Endothelial cell of umbilical vein (primary cell): ENCODE measurements at regions not wholly inside any gene's neighbourhood (a gene's known extent, or its start where the extent isn't known, plus 50 kb on each side); places are given as distances from the start of the nearest gene placed in this dataset.

Experiments
- BruUV-seq: library from RNA; stranded (reverse); fragments of 400-500 nt; replicated peaks from 2 replicates; lab custom pipeline; 2021; lab: Mats Ljungman, UMichigan
- CTCF ChIA-PET: fragments of 300-600, 350-600 bp; sonication (Branson Sonifier 250); formaldehyde crosslinking; loops from one replicate; lab custom pipeline; 2021; ENCODE audit warnings: antibody characterized with exemption, inconsistent platforms; lab: Charles Lee
- POLR2A ChIA-PET: fragments of 300-600, 350-600 bp; sonication (Branson Sonifier 250); formaldehyde crosslinking; loops from one replicate; lab custom pipeline; 2021; ENCODE audit warnings: antibody characterized with exemption, inconsistent platforms; lab: Charles Lee
- DNase-seq: peaks from one replicate; pipeline ENCODE4 v3.0.0-alpha.2; 2011; ENCODE audit warnings: low read depth, low spot score
- FAIRE-seq: peaks from 2 replicates; lab custom pipeline; 2011; peaks lifted over from hg19 to GRCh38; lab: Jason Lieb, UNC
- H2AFZ ChIP-seq: 2 replicates; pipeline ENCODE4 v1.6.0; 2012; ENCODE audit warnings: low read depth, low read length, control low read depth, inconsistent platforms
- H3K27ac ChIP-seq: 2 replicates; pipeline ENCODE4 v1.5.1; 2011; ENCODE audit warnings: low read depth, mild to moderate bottlenecking, control low read depth, low read length, moderate library complexity; ENCODE audit not compliant: insufficient read depth
- H3K27me3 ChIP-seq, 2 experiments: 2 replicates each; pipeline versions ENCODE4 v1.6.0 to v1.6.1; 2011; ENCODE audit warnings: low read length in 2 of 2, mixed read lengths in 1 of 2; ENCODE audit not compliant: control insufficient read depth in 2 of 2, insufficient read depth in 2 of 2
- H3K36me3 ChIP-seq, 2 experiments: 2 replicates in 1 of 2; 3 replicates in 1 of 2; pipeline ENCODE4 v1.5.1; 2011; ENCODE audit warnings: low read length in 2 of 2, mild to moderate bottlenecking in 1 of 2, moderate library complexity in 1 of 2; ENCODE audit not compliant: control insufficient read depth in 2 of 2, insufficient read depth in 2 of 2; ENCODE audit errors: extremely low read depth in 1 of 2
- H3K4me1 ChIP-seq: 3 replicates; pipeline ENCODE4 v1.5.1; 2011; ENCODE audit warnings: mild to moderate bottlenecking, low read length; ENCODE audit not compliant: control insufficient read depth, insufficient read depth; ENCODE audit errors: extremely low read depth
- H3K4me2 ChIP-seq: 2 replicates; pipeline ENCODE4 v1.6.1; 2011; ENCODE audit warnings: low read length, control low read depth, mixed read lengths; ENCODE audit not compliant: insufficient read depth
- H3K4me3 ChIP-seq, 3 experiments: fragments of 200-600 bp in 1 of 3; sonication (generic), shearing (Covaris generic) in 1 of 3; replicated peaks in 1 of 3; 2 replicates each; pipeline ENCODE4 v1.5.1; 2011 to 2016; ENCODE audit warnings: control low read depth in 3 of 3, low read length in 3 of 3, mild to moderate bottlenecking in 2 of 3, inconsistent platforms in 1 of 3, low read depth in 1 of 3, moderate library complexity in 1 of 3; ENCODE audit not compliant: insufficient read depth in 1 of 3
- H3K79me2 ChIP-seq: 2 replicates; pipeline ENCODE4 v1.6.0; 2012; ENCODE audit warnings: low read length, inconsistent platforms; ENCODE audit not compliant: control insufficient read depth, insufficient read depth
- H3K9ac ChIP-seq: replicated peaks from 2 replicates; pipeline ENCODE3; 2011; ENCODE audit warnings: low read length, control low read depth; ENCODE audit not compliant: insufficient read depth; ENCODE audit errors: extremely low read depth
- H3K9me1 ChIP-seq: replicated peaks from 3 replicates; pipeline ENCODE4 v1.6.0; 2011; ENCODE audit warnings: mild to moderate bottlenecking, low read length; ENCODE audit not compliant: control insufficient read depth, insufficient read depth; ENCODE audit errors: extremely low read depth
- H3K9me3 ChIP-seq: replicated peaks from 2 replicates; pipeline ENCODE4 v1.5.1; 2012; ENCODE audit warnings: low read length, inconsistent platforms; ENCODE audit not compliant: control insufficient read depth, insufficient read depth
- H4K20me1 ChIP-seq: replicated peaks from 2 replicates; pipeline ENCODE3; 2011; ENCODE audit warnings: mild to moderate bottlenecking, low read length; ENCODE audit not compliant: control insufficient read depth, insufficient read depth; ENCODE audit errors: extremely low read depth
- EZH2 ChIP-seq: IDR thresholded peaks from 2 replicates; pipeline ENCODE4 v1.6.1; 2012; ENCODE audit warnings: borderline replicate concordance, low read depth, mild to moderate bottlenecking, moderate library complexity, low read length, inconsistent platforms; ENCODE audit not compliant: severe bottlenecking
- FOS ChIP-seq: IDR thresholded peaks from 2 replicates; pipeline ENCODE4 v1.6.1; 2011; ENCODE audit warnings: mild to moderate bottlenecking, low read length, moderate library complexity, borderline replicate concordance; ENCODE audit not compliant: insufficient read depth
- GATA2 ChIP-seq: IDR thresholded peaks from 2 replicates; pipeline ENCODE4 v1.7.0; 2011; ENCODE audit warnings: low read depth, mild to moderate bottlenecking, moderate library complexity, mixed read lengths, low read length; ENCODE audit not compliant: insufficient read length, insufficient read depth
- JUN ChIP-seq: IDR thresholded peaks from 2 replicates; pipeline ENCODE4 v1.6.1; 2011; ENCODE audit warnings: borderline replicate concordance, low read depth; ENCODE audit not compliant: insufficient read length, insufficient read depth
- MAX ChIP-seq: IDR thresholded peaks from 2 replicates; pipeline ENCODE4 v1.6.1; 2011; ENCODE audit not compliant: insufficient read depth, insufficient read length
- MYC ChIP-seq: IDR thresholded peaks from one replicate; pipeline ENCODE4 v1.6.1; 2011; ENCODE audit warnings: mild to moderate bottlenecking, low read depth, low read length
- POLR2A ChIP-seq: IDR thresholded peaks from 2 replicates; pipeline ENCODE4 v1.6.1; 2012; ENCODE audit warnings: low read depth, mild to moderate bottlenecking, control low read depth, low read length
- POLR2AphosphoS5 ChIP-seq: IDR thresholded peaks from 2 replicates; pipeline ENCODE4 v1.6.1; 2012; ENCODE audit warnings: low read depth, mild to moderate bottlenecking, control low read depth, low read length, moderate library complexity; ENCODE audit not compliant: insufficient read depth
- dilution Hi-C: fragments of 300-500 bp; cut with MboI; formaldehyde crosslinking; loops from one replicate; pipeline ENCODE4 v1.15.0; 2019; ENCODE audit warnings: low sequenced_read_pairs; ENCODE audit not compliant: extremely low pct_ligation_motif_present
- intact Hi-C: fragments of 100-400 bp; cut with micrococcal nuclease; formaldehyde crosslinking; loops from one replicate; pipeline ENCODE4 v1.10.0; 2022
- TF ChIP-seq, protein P1 (sequence below), 2 donors: IDR thresholded peaks; 1 replicate in 1 of 2; 2 replicates in 1 of 2; pipeline ENCODE4 v1.5.1; 2011; ENCODE audit warnings: low read length in 2 of 2, mild to moderate bottlenecking in 2 of 2, moderate library complexity in 2 of 2, control low read depth in 1 of 2, inconsistent platforms in 1 of 2, low read depth in 1 of 2; ENCODE audit not compliant: insufficient read depth in 1 of 2; ENCODE audit errors: extremely low read depth in 1 of 2

DNA sequence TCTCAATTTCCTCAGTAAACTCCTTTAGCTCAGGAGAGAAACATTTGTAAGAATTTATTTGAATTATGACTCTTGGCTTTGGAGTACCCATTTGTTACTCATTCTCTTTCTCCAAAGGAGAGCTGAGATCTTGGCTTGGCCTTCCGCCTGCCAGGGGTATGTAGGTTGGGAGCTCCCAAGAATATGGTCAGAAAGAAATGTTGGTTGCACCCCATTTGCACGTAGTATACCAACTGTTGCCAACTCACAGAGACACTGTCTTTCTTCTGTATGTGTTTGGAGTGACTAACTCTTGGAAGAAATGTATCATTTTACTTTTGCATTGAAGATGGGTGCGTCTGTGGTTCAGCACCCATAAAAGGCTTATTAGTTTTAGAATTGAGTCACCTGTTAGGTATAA lies 708.5 kb upstream of the SORCS1 start:
- no peak for FAIRE-seq
- H3K36me3 ChIP-seq, result no peaks in the 10 kb centered on the region
- dilution Hi-C loops, result no loop called here

More for the DNA sequence above, 708.5 kb upstream of the SORCS1 start:
- H2AFZ ChIP-seq, result no peak overlapping the region
- no peaks in the 10 kb centered on the region for H3K27me3 ChIP-seq
- H3K27ac ChIP-seq, result no peak overlapping the region
- TF ChIP-seq POLR2A (no peak), JUN (no peak), EZH2 (no peak), GATA2 (no peak), MAX (no peak), POLR2AphosphoS5 (no peak), FOS (no peak), MYC (no peak)
- TF ChIP-seq, protein P1, sequence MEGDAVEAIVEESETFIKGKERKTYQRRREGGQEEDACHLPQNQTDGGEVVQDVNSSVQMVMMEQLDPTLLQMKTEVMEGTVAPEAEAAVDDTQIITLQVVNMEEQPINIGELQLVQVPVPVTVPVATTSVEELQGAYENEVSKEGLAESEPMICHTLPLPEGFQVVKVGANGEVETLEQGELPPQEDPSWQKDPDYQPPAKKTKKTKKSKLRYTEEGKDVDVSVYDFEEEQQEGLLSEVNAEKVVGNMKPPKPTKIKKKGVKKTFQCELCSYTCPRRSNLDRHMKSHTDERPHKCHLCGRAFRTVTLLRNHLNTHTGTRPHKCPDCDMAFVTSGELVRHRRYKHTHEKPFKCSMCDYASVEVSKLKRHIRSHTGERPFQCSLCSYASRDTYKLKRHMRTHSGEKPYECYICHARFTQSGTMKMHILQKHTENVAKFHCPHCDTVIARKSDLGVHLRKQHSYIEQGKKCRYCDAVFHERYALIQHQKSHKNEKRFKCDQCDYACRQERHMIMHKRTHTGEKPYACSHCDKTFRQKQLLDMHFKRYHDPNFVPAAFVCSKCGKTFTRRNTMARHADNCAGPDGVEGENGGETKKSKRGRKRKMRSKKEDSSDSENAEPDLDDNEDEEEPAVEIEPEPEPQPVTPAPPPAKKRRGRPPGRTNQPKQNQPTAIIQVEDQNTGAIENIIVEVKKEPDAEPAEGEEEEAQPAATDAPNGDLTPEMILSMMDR (IDR thresholded peaks at IDR 0.05; ENCODE audit: extremely low read depth in 1 of 2, insufficient read depth in 1 of 2, low read depth in 1 of 2, low read length in 2 of 2), result no peak
- H3K9me3 ChIP-seq, result no peaks in the 10 kb centered on the region
- H4K20me1 ChIP-seq, result no peaks in the 10 kb centered on the region
- intact Hi-C loops, result no loop called here
- no TSS peak for BruUV-seq
- ChIA-PET CTCF (no interaction called here), POLR2A (no interaction called here)
- H3K9ac ChIP-seq, result no peak overlapping the region
- H3K4me1 ChIP-seq, result no peaks in the 10 kb centered on the region
- no peaks in the 10 kb centered on the region for H3K9me1 ChIP-seq
- H3K79me2 ChIP-seq, result no peaks in the 10 kb centered on the region
- H3K4me2 ChIP-seq, result no peak overlapping the region
- H3K4me3 ChIP-seq, result no peak overlapping the region
- no peak for DNase-seq
